SU-DHL-6 (cell line): ENCODE measurements at regions not wholly inside any gene's neighbourhood (a gene's known extent, or its start where the extent isn't known, plus 50 kb on each side); places are given as distances from the start of the nearest gene placed in this dataset.
"Not testable (repeated sequence)": the region's sequence is repeated elsewhere in the genome, so short reads cannot be mapped to it uniquely, and the experiment has no call there.

Experiments
- H2AFZ ChIP-seq: fragments of 200-600 bp; sonication (generic); 2 replicates; pipeline ENCODE4 v1.6.1; 2014; ENCODE audit warnings: low read depth, mild to moderate bottlenecking, moderate library complexity, mixed read lengths, antibody characterized with exemption, low read length; ENCODE audit not compliant: severe bottlenecking
- H3F3A ChIP-seq: fragments of 200-600 bp; shearing (Covaris generic); 2 replicates; pipeline ENCODE4 v1.6.0; 2016; ENCODE audit warnings: antibody characterized with exemption, mild to moderate bottlenecking; ENCODE audit not compliant: insufficient read depth
- H3K27ac ChIP-seq: fragments of 200-600 bp; sonication (generic); 2 replicates; pipeline ENCODE4 v1.5.1; 2016; ENCODE audit warnings: low read depth, mild to moderate bottlenecking, low read length, moderate library complexity, mixed read lengths
- H3K27me3 ChIP-seq: fragments of 200-600 bp; sonication (generic), shearing (Covaris generic); 2 replicates; pipeline ENCODE4 v1.6.0; 2014; ENCODE audit warnings: mild to moderate bottlenecking, low read length
- H3K36me3 ChIP-seq: fragments of 200-600 bp; sonication (generic); 2 replicates; pipeline ENCODE4 v1.6.1; 2014; ENCODE audit warnings: mild to moderate bottlenecking, low read length, mixed read lengths
- H3K4me2 ChIP-seq: fragments of 300-600, 200-600 bp; shearing (Covaris generic), sonication (generic); 2 replicates; pipeline ENCODE4 v1.6.0; 2014; ENCODE audit warnings: low read length, low read depth, mild to moderate bottlenecking; ENCODE audit not compliant: poor library complexity, severe bottlenecking
- H3K4me3 ChIP-seq: fragments of 200-600 bp; sonication (generic); 2 replicates; pipeline ENCODE4 v1.5.1; 2014; ENCODE audit warnings: antibody characterized with exemption, low read length, mild to moderate bottlenecking, mixed read lengths; ENCODE audit not compliant: insufficient read depth, poor library complexity, severe bottlenecking
- H3K79me2 ChIP-seq: fragments of 200-600 bp; sonication (generic); 2 replicates; pipeline ENCODE4 v1.6.1; 2014; ENCODE audit warnings: mild to moderate bottlenecking, low read length, moderate library complexity; ENCODE audit not compliant: insufficient read depth
- H3K9ac ChIP-seq: fragments of 200-600 bp; sonication (generic); 2 replicates; pipeline ENCODE4 v1.7.0; 2014; ENCODE audit warnings: mild to moderate bottlenecking, low read length
- H3K9me2 ChIP-seq: fragments of 200-600 bp; sonication (generic); replicated peaks from 2 replicates; pipeline ENCODE4 v1.6.1; 2014; ENCODE audit warnings: low read length; ENCODE audit not compliant: insufficient read depth
- H3K9me3 ChIP-seq: fragments of 200-600 bp; sonication (generic); 2 replicates; pipeline ENCODE4 v1.6.1; 2014; ENCODE audit warnings: low read length, mixed read lengths; ENCODE audit not compliant: insufficient read depth
- H4K20me1 ChIP-seq: fragments of 200-600 bp; sonication (generic); 2 replicates; pipeline ENCODE4 v1.6.1; 2014; ENCODE audit warnings: low read depth, mild to moderate bottlenecking, antibody characterized with exemption, low read length, moderate library complexity, mixed read lengths
- CTCF ChIP-seq: fragments of 200-600 bp; sonication (generic); IDR thresholded peaks from one replicate; pipeline ENCODE4 v1.5.1; 2017; ENCODE audit warnings: antibody characterized with exemption, mild to moderate bottlenecking, low read length, moderate library complexity; ENCODE audit not compliant: insufficient read depth, poor library complexity, severe bottlenecking
- EZH2phosphoT487 ChIP-seq: fragments of 200-600 bp; sonication (generic), shearing (Covaris generic); conservative IDR thresholded peaks from 2 replicates; pipeline ENCODE4 v1.6.1; 2018; ENCODE audit warnings: mild to moderate bottlenecking, antibody characterized with exemption, low read length, moderate library complexity, mixed read lengths

DNA sequence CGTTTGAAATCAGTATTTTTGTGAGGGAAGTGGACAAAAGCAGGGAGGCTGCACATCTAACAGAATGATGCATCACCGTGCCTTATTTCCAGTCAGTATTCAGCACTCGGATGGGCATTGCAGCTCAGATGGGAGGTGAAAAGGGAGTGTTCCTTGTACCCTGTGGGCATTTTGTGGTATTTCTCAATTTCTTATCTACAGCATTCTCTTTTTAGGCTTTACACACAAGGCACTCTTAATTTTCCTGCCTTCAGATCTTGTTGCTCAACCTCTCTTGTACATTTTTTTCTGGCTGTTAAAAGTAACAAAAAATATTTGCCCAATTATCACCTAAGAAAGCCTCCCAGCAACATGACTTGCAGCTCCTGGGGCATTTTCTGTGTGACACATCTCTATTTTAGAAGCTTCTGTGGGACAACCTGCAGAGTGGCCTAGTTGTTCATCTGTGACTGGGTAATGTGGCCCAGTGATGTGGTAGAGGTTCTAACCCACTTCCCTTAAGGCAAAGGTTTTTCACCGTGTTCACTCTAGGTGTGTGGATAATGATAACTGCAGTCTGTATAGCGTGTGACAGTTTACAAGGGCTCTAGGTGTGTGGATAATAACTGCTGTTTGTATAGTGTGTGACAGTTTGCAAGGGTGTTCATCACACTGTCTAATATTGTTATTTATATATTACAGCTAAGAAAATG, 257.2 kb downstream of the PTGER3 start:
- Histone ChIP-seq H3K79me2 (no peaks in the 10 kb centered on the region), H4K20me1 (no peaks in the 10 kb centered on the region), H3K4me2 (no peak overlapping the region), H3K9ac (no peak overlapping the region), H2AFZ (no peak overlapping the region), H3F3A (no peaks in the 10 kb centered on the region), H3K9me2 (no peaks in the 10 kb centered on the region), H3K27me3 (no peaks in the 10 kb centered on the region), H3K4me3 (no peak overlapping the region), H3K9me3 (no peaks in the 10 kb centered on the region), H3K27ac (no peak overlapping the region), H3K36me3 (no peaks in the 10 kb centered on the region)
- TF ChIP-seq EZH2phosphoT487 (no peak), CTCF (no peak)

DNA sequence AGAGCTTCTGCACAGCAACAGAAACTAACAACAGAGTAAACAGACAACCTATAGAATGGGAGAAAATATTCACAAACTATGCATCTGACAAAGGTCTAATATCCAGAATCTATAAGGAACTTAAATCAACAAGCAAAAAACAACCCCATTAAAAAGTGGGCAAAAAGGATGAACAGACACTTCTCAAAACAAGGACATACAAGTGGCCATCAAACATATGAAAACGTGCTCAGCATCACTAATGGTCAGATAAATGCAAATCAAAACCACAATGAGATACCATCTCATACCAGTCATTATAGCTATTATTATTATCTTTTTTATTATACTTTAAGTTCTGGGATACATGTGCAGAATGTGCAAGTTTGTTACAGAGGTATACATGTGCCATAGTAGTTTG, 252.6 kb downstream of the PTGER3 start:
- not testable (repeated sequence) for H3K36me3 ChIP-seq, H3F3A ChIP-seq, H3K27me3 ChIP-seq, H3K79me2 ChIP-seq, H4K20me1 ChIP-seq, H3K9me2 ChIP-seq, H3K27ac ChIP-seq, H3K9me3 ChIP-seq, H3K4me2 ChIP-seq, H3K4me3 ChIP-seq, H3K9ac ChIP-seq, H2AFZ ChIP-seq

DNA sequence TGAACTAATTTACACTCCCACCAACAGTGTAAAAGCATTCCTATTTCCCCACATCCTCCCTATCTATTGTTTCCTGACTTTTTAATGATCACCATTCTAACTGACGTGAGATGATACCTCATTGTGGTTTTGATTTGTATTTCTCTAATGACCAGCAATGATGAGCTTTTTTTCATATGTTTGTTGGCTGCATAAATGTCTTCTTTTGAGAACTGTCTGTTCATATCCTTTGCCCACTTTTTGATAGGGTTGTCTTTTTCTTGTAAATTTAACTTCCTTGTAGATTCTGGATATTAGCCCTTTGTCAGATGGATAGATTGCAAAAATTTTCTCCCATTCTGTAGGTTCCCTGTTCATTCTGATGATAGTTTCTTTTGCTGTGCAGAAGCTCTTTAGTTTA, 251.3 kb downstream of the PTGER3 start:
- H3K9ac ChIP-seq, H3K4me2 ChIP-seq, H4K20me1 ChIP-seq, H3K9me2 ChIP-seq, H3K9me3 ChIP-seq, H3K27ac ChIP-seq, H3K27me3 ChIP-seq, H3F3A ChIP-seq, H3K36me3 ChIP-seq, H3K4me3 ChIP-seq, H2AFZ ChIP-seq, H3K79me2 ChIP-seq: not testable (repeated sequence)

GRCh38 chr1:70802625-70803024, 245.0 kb downstream of the PTGER3 start:
- not testable (repeated sequence) for H3K9me2 ChIP-seq, H3K4me3 ChIP-seq, H3F3A ChIP-seq, H3K27ac ChIP-seq, H4K20me1 ChIP-seq, H2AFZ ChIP-seq, H3K9me3 ChIP-seq, H3K9ac ChIP-seq, H3K79me2 ChIP-seq, H3K4me2 ChIP-seq, H3K36me3 ChIP-seq, H3K27me3 ChIP-seq

GRCh38 chr1:70805641-70806040, 242.0 kb downstream of the PTGER3 start:
- Histone ChIP-seq H3K4me3 (no peak overlapping the region), H3K9ac (no peak overlapping the region), H3K79me2 (no peaks in the 10 kb centered on the region), H3K27me3 (no peaks in the 10 kb centered on the region), H3K4me2 (no peak overlapping the region), H3K27ac (no peak overlapping the region), H3K36me3 (no peaks in the 10 kb centered on the region), H3K9me3 (no peaks in the 10 kb centered on the region), H3K9me2 (no peaks in the 10 kb centered on the region), H3F3A (no peaks in the 10 kb centered on the region), H4K20me1 (no peaks in the 10 kb centered on the region), H2AFZ (no peak overlapping the region)
- TF ChIP-seq CTCF, result no peak
- TF ChIP-seq EZH2phosphoT487, result no peak
